GM12878 (cell line): ENCODE measurements at regions not wholly inside any gene's neighbourhood (a gene's known extent, or its start where the extent isn't known, plus 50 kb on each side); places are given as distances from the start of the nearest gene placed in this dataset.
"Not testable (repeated sequence)": the region's sequence is repeated elsewhere in the genome, so short reads cannot be mapped to it uniquely, and the experiment has no call there.

Experiments used
- NFIC ChIP-seq: IDR thresholded peaks from 2 replicates; pipeline ENCODE4 v1.6.1; 2012; ENCODE audit warnings: low read depth, mild to moderate bottlenecking, inconsistent platforms, low read length, moderate library complexity
- NFYB ChIP-seq: IDR thresholded peaks from 2 replicates; pipeline ENCODE4 v1.6.1; 2011; ENCODE audit warnings: low read depth, mild to moderate bottlenecking, low read length, improper control_type of control experiment, moderate library complexity; ENCODE audit not compliant: insufficient read depth
- POLR2A ChIP-seq: IDR thresholded peaks from 2 replicates; pipeline ENCODE4 v1.6.1; 2011; ENCODE audit warnings: low read depth, mild to moderate bottlenecking, low read length
- POLR2AphosphoS5 ChIP-seq: IDR thresholded peaks from 2 replicates; pipeline ENCODE4 v1.6.1; 2011; ENCODE audit warnings: mild to moderate bottlenecking, low read length, inconsistent platforms
- ZNF274 ChIP-seq: IDR thresholded peaks from one replicate; pipeline ENCODE4 v1.8.0; 2011; ENCODE audit not compliant: insufficient read length, insufficient read depth
- TF ChIP-seq, protein P1 (sequence below): IDR thresholded peaks from 2 replicates; pipeline ENCODE4 v1.6.1; 2011; ENCODE audit warnings: borderline replicate concordance, low read depth, mild to moderate bottlenecking, moderate library complexity, low read length; ENCODE audit not compliant: insufficient read depth, poor library complexity, severe bottlenecking
- TF ChIP-seq, protein P2 (sequence below): fragments of 450-650 bp; IDR thresholded peaks from 2 replicates; pipeline ENCODE4 v1.6.1; 2016; ENCODE audit warnings: mild to moderate bottlenecking
- TF ChIP-seq, protein P3 (sequence below), 3 experiments: IDR thresholded peaks in 2 of 3; conservative IDR thresholded peaks in 1 of 3; 2 replicates each; pipeline ENCODE4 v1.5.1; 2011; ENCODE audit warnings: low read depth in 3 of 3, low read length in 3 of 3, mild to moderate bottlenecking in 3 of 3, control low read depth in 2 of 3, moderate library complexity in 2 of 3, inconsistent platforms in 1 of 3, mixed read lengths in 1 of 3; ENCODE audit not compliant: control insufficient read depth in 2 of 3, insufficient read depth in 1 of 3; ENCODE audit errors: extremely low read depth in 1 of 3

DNA sequence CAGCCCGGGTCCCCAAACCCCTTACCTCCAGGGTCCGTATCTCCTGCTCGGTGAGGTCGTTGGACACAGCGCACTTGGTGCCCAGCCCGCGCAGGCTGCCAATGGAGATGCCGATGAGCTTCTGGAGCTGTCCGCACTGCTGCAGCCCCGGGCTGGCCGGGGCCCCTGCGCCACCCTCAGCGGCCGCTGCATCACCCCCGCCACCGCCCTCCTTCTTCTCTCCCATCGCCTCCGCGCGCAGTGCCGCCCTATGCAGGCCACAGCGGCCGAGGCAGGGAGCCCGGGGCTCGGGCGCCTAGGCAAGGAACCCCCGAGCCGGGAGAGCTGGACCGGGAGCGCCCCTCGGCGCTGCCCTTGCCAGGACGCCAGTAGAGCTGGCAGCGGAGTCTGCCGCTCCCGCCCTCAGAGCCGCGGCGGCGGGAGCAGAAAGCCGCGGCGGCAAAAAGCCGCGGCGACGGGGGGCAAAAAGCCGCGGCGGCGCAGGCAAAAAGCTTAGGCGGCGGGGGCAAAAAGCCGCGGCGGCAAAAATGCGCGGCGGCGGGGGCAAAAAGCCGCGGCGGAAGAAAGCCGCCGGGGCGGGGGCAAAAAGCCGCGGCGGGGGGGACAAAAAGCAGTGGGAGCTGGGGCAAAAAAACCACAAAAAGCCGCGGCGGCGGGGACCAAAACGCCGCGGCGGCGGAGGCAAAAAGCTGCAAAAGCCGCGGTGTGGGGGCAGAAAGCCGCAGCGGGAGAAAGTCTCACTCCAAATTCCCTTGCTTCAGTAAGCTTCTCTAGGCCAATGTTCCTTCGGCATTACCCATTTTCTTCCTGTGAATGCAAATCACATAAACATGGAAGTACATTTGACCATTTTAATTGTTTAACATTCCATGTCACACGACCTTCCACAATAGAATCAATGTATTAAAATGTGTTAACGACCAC lies 181.2 kb downstream of the ZNF92 start:
- not testable (repeated sequence) for TF ChIP-seq NFIC, POLR2AphosphoS5, NFYB, POLR2A, ZNF274
- TF ChIP-seq, protein P1, sequence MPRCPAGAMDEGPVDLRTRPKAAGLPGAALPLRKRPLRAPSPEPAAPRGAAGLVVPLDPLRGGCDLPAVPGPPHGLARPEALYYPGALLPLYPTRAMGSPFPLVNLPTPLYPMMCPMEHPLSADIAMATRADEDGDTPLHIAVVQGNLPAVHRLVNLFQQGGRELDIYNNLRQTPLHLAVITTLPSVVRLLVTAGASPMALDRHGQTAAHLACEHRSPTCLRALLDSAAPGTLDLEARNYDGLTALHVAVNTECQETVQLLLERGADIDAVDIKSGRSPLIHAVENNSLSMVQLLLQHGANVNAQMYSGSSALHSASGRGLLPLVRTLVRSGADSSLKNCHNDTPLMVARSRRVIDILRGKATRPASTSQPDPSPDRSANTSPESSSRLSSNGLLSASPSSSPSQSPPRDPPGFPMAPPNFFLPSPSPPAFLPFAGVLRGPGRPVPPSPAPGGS: not testable (repeated sequence)
- TF ChIP-seq, protein P2, sequence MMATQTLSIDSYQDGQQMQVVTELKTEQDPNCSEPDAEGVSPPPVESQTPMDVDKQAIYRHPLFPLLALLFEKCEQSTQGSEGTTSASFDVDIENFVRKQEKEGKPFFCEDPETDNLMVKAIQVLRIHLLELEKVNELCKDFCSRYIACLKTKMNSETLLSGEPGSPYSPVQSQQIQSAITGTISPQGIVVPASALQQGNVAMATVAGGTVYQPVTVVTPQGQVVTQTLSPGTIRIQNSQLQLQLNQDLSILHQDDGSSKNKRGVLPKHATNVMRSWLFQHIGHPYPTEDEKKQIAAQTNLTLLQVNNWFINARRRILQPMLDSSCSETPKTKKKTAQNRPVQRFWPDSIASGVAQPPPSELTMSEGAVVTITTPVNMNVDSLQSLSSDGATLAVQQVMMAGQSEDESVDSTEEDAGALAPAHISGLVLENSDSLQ: not testable (repeated sequence)
- TF ChIP-seq, protein P3, sequence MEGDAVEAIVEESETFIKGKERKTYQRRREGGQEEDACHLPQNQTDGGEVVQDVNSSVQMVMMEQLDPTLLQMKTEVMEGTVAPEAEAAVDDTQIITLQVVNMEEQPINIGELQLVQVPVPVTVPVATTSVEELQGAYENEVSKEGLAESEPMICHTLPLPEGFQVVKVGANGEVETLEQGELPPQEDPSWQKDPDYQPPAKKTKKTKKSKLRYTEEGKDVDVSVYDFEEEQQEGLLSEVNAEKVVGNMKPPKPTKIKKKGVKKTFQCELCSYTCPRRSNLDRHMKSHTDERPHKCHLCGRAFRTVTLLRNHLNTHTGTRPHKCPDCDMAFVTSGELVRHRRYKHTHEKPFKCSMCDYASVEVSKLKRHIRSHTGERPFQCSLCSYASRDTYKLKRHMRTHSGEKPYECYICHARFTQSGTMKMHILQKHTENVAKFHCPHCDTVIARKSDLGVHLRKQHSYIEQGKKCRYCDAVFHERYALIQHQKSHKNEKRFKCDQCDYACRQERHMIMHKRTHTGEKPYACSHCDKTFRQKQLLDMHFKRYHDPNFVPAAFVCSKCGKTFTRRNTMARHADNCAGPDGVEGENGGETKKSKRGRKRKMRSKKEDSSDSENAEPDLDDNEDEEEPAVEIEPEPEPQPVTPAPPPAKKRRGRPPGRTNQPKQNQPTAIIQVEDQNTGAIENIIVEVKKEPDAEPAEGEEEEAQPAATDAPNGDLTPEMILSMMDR (IDR thresholded peaks at IDR 0.05 in 2 of 3, conservative IDR thresholded peaks at IDR 0.05 in 1 of 3; ENCODE audit: control insufficient read depth in 2 of 3, extremely low read depth in 1 of 3, insufficient read depth in 1 of 3, low read depth in 3 of 3, low read length in 3 of 3): not testable (repeated sequence)
